Parathyroid adenoma (tissue), 2 donors: ENCODE measurements at regions not wholly inside any gene's neighbourhood (a gene's known extent, or its start where the extent isn't known, plus 50 kb on each side); places are given as distances from the start of the nearest gene placed in this dataset.

Experiments used
- H2AFZ ChIP-seq: fragments of 300-600 bp; sonication (generic); one replicate; pipeline ENCODE4 v1.7.0; 2017; ENCODE audit warnings: antibody characterized with exemption, mild to moderate bottlenecking
- H3K27ac ChIP-seq: fragments of 300-600 bp; sonication (generic); one replicate; pipeline ENCODE4 v1.7.0; 2017
- H3K27me3 ChIP-seq: fragments of 300-600 bp; sonication (generic); one replicate; pipeline ENCODE4 v1.7.0; 2017; ENCODE audit warnings: low read length; ENCODE audit not compliant: control insufficient read depth, insufficient read depth
- H3K36me3 ChIP-seq: fragments of 300-600 bp; sonication (generic); one replicate; pipeline ENCODE4 v1.7.0; 2017; ENCODE audit warnings: low read length; ENCODE audit not compliant: control insufficient read depth, insufficient read depth
- H3K4me1 ChIP-seq: fragments of 300-600 bp; sonication (generic); one replicate; pipeline ENCODE4 v1.7.0; 2017; ENCODE audit warnings: control low read depth
- H3K4me2 ChIP-seq: fragments of 300-600 bp; sonication (generic); one replicate; pipeline ENCODE4 v1.7.0; 2017; ENCODE audit warnings: low read length
- H3K4me3 ChIP-seq: fragments of 300-600 bp; sonication (generic); one replicate; pipeline ENCODE4 v1.7.0; 2017; ENCODE audit warnings: low read depth, low read length
- H3K79me2 ChIP-seq: fragments of 300-600 bp; sonication (generic); one replicate; pipeline ENCODE4 v1.7.0; 2017; ENCODE audit warnings: control low read depth
- H3K9ac ChIP-seq: fragments of 300-600 bp; sonication (generic); one replicate; pipeline ENCODE4 v1.7.0; 2017; ENCODE audit warnings: mild to moderate bottlenecking
- H3K9me3 ChIP-seq: fragments of 300-600 bp; sonication (generic); one replicate; pipeline ENCODE4 v1.7.0; 2017; ENCODE audit warnings: low read length; ENCODE audit not compliant: control insufficient read depth
- TF ChIP-seq, protein P1 (sequence below): fragments of 300-600 bp; sonication (generic); IDR thresholded peaks from one replicate; pipeline ENCODE4 v1.7.0; 2017; ENCODE audit warnings: antibody characterized with exemption, mild to moderate bottlenecking
- donor health status: primary hyperparathyroidism.

DNA sequence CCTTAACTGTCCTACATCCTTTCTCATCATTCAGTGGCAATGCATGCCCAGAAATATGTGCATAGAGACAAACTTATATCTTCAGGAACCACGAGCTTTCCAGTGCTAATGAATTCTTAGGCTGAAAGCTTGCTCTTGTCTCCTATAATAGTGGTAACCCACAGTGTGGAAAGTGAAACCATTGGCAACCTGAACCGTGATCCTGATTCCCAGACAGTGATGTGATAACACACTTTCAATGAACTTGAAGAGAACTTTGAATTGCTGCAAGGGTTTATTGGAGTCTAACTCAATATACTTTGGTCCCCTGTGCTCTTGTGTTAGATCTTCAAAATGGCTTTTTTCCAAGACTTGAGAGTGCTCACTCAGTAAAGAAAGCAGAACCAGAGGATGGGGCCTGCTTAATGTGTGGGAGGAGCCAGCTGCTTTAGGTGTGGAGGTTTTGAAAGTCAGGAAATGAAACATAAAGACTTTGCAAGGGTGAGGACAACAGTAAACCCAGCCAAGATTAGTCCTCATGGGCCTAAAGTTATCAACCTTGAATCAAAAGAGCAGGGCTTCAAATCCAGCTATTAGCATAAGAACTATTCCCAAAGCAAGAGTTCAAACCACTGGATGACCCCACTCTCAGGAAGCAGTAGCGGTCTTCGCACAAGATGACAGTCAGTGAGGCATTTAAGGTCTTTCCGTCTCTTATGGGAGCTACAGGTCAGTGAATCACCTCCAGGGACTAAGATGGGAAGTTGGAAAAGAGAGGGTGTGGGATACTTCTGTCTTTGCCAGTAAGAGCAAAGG, 332.4 kb upstream of the NRP1 start:
- H2AFZ ChIP-seq = no peak overlapping the region
- H3K36me3 ChIP-seq = no peaks in the 10 kb centered on the region
- no peaks in the 10 kb centered on the region for H3K4me1 ChIP-seq
- no peak overlapping the region for H3K4me2 ChIP-seq
- TF ChIP-seq, protein P1, sequence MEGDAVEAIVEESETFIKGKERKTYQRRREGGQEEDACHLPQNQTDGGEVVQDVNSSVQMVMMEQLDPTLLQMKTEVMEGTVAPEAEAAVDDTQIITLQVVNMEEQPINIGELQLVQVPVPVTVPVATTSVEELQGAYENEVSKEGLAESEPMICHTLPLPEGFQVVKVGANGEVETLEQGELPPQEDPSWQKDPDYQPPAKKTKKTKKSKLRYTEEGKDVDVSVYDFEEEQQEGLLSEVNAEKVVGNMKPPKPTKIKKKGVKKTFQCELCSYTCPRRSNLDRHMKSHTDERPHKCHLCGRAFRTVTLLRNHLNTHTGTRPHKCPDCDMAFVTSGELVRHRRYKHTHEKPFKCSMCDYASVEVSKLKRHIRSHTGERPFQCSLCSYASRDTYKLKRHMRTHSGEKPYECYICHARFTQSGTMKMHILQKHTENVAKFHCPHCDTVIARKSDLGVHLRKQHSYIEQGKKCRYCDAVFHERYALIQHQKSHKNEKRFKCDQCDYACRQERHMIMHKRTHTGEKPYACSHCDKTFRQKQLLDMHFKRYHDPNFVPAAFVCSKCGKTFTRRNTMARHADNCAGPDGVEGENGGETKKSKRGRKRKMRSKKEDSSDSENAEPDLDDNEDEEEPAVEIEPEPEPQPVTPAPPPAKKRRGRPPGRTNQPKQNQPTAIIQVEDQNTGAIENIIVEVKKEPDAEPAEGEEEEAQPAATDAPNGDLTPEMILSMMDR = no peak
- no peaks in the 10 kb centered on the region for H3K79me2 ChIP-seq
- no peak overlapping the region for H3K27ac ChIP-seq
- no peak overlapping the region for H3K4me3 ChIP-seq
- no peak overlapping the region for H3K9ac ChIP-seq
- H3K27me3 ChIP-seq = no peaks in the 10 kb centered on the region
- H3K9me3 ChIP-seq = no peaks in the 10 kb centered on the region

DNA sequence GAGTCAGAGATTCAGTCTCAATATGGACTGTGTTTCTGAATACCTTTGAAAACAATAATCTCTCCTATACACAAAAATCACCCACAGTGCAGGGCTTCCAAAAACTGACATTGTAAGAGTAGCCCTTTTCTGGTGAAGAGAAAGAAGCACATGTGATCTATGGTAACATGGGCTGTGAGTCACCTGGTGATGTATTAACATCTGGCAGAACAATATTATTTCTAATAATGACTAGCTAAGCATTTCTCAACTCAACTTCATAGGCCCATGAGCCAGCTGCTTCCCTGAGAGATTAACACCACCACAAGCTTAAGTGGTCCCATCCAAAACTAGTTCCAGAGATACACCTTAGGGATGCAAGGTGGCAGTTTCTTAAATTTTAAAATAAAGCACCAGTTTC, 331.0 kb upstream of the NRP1 start:
- Histone ChIP-seq H3K27ac (no peak overlapping the region), H3K79me2 (no peaks in the 10 kb centered on the region), H3K36me3 (no peaks in the 10 kb centered on the region), H3K4me1 (no peaks in the 10 kb centered on the region), H3K4me2 (no peak overlapping the region), H3K27me3 (no peaks in the 10 kb centered on the region), H3K9ac (no peak overlapping the region), H3K4me3 (no peak overlapping the region), H2AFZ (no peak overlapping the region), H3K9me3 (no peaks in the 10 kb centered on the region)
- TF ChIP-seq, protein P1 = no peak

DNA sequence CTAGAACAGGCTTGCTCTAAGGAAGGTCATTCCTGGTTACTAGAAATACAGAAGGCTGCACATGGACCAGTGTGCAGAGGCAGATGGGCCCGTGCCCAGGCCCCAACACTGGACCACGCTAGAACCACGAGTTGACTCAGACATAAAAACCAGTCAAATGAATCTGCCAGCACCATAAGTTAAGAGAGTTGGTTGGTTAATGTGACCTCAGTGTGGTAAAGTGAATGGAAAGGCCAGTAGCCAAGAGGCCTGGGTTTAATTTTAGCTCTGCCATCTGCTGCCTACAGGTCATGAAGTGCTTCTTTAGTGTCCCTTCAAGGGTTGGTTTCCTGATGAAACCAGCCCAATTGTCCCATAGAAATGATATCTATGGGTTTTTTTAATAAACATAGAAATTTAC, 329.6 kb upstream of the NRP1 start:
- H3K27ac ChIP-seq = no peak overlapping the region
- no peak overlapping the region for H3K4me3 ChIP-seq
- no peak overlapping the region for H3K9ac ChIP-seq
- no peak overlapping the region for H2AFZ ChIP-seq
- no peaks in the 10 kb centered on the region for H3K36me3 ChIP-seq
- H3K4me2 ChIP-seq = no peak overlapping the region
- no peaks in the 10 kb centered on the region for H3K79me2 ChIP-seq
- H3K9me3 ChIP-seq = no peaks in the 10 kb centered on the region
- no peaks in the 10 kb centered on the region for H3K4me1 ChIP-seq
- TF ChIP-seq, protein P1 = no peak
- no peaks in the 10 kb centered on the region for H3K27me3 ChIP-seq

DNA sequence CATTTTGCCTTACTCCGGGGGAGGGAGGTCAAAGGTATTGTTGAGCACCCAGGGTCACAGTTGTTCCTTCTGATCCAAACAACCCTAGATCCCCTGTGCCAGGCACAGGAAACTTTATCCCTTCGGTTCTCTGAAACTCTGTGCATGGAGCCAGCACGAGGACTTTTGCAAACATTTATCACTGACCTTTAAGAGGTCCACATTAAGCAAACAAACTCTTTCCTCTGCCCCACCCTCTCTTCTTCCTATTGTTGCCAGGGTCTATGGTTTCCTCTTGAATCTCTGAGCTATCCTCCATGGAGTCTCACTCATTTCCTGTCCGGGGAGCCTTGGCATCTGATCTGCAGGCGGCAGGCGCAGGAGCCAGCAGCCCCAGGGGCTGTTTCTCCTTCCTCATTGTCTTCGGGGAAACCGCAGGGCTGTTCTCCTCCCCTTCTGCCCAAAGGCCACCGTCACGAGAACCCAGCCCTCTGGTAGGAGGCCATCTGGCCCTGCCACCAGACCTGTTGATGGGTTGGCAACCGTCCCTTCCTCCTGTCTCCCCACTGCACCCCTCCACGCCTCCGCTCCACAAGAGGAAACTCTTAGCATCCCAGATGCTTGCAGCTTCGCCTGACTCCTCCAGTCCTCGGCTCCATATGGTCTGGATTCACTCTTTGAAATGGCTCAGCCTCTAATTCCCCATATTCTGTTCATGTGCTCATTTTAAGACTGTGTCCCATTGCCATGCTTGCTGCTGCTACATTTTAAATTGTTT, 327.3 kb upstream of the NRP1 start:
- Histone ChIP-seq H3K4me2 (no peak overlapping the region), H3K4me1 (no peaks in the 10 kb centered on the region), H2AFZ (no peak overlapping the region), H3K36me3 (no peaks in the 10 kb centered on the region), H3K9ac (no peak overlapping the region), H3K4me3 (no peak overlapping the region), H3K27ac (no peak overlapping the region), H3K27me3 (no peaks in the 10 kb centered on the region), H3K9me3 (no peaks in the 10 kb centered on the region), H3K79me2 (no peaks in the 10 kb centered on the region)
- TF ChIP-seq, protein P1 = no peak
